Cardiac septum (tissue), 1 donor: ENCODE measurements at regions not wholly inside any gene's neighbourhood (a gene's known extent, or its start where the extent isn't known, plus 50 kb on each side); places are given as distances from the start of the nearest gene placed in this dataset.
"Not testable (repeated sequence)": the region's sequence is repeated elsewhere in the genome, so short reads cannot be mapped to it uniquely, and the experiment has no call there.

Experiments used
- DNase-seq: peaks from one replicate; pipeline ENCODE4 v3.0.0-alpha.2; 2020; ENCODE audit warnings: low spot score
- intact Hi-C: fragments of 100-400 bp; cut with DNase I; formaldehyde crosslinking; loops from one replicate; pipeline ENCODE4 v1.14.0; 2022
- donor health status: DM: no; HTN: no; CAD: no.

- intact Hi-C loops, result no loop called here
- DNase-seq, result no peak
Observed at GRCh38 chr12:84117190-84117589, 795.4 kb downstream of the SLC6A15 start.

- intact Hi-C loops, result no loop called here
- DNase-seq, result no peak
Observed at GRCh38 chr12:84113666-84114065, 798.9 kb downstream of the SLC6A15 start.

- DNase-seq, intact Hi-C loops: not testable (repeated sequence)
Observed at GRCh38 chr12:84103886-84104285, 808.7 kb downstream of the SLC6A15 start.

- DNase-seq, intact Hi-C loops: not testable (repeated sequence)
Observed at GRCh38 chr12:84101963-84102362, 810.6 kb downstream of the SLC6A15 start.

GRCh38 chr12:84099591-84099990 lies 813.0 kb downstream of the SLC6A15 start:
- DNase-seq, intact Hi-C loops: not testable (repeated sequence)

- intact Hi-C loops, result no loop called here
- no peak for DNase-seq
Observed at GRCh38 chr12:84091651-84092050, 820.9 kb downstream of the SLC6A15 start.

- DNase-seq, result no peak
- intact Hi-C loops, result no loop called here
Observed at GRCh38 chr12:84089356-84089755, 823.2 kb downstream of the SLC6A15 start.

- DNase-seq, result no peak
- intact Hi-C loops, result no loop called here
Observed at GRCh38 chr12:84085046-84085445, 827.6 kb downstream of the SLC6A15 start.

- DNase-seq, result no peak
- intact Hi-C loops, result no loop called here
Observed at GRCh38 chr12:84079626-84080025, 833.0 kb downstream of the SLC6A15 start.

- no peak for DNase-seq
- intact Hi-C loops, result no loop called here
Observed at GRCh38 chr12:84077679-84078078, 834.9 kb downstream of the SLC6A15 start.

GRCh38 chr12:84075991-84076390 lies 836.6 kb downstream of the SLC6A15 start:
- intact Hi-C loops, result no loop called here
- no peak for DNase-seq

GRCh38 chr12:84073401-84073800 lies 839.2 kb downstream of the SLC6A15 start:
- no peak for DNase-seq
- intact Hi-C loops, result no loop called here

- DNase-seq, result no peak
- intact Hi-C loops, result no loop called here
Observed at GRCh38 chr12:84072961-84073360, 839.6 kb downstream of the SLC6A15 start.

- intact Hi-C loops, result no loop called here
- DNase-seq, result no peak
Observed at GRCh38 chr12:84070292-84070691, 842.3 kb downstream of the SLC6A15 start.

GRCh38 chr12:84069699-84070098 lies 842.9 kb downstream of the SLC6A15 start:
- intact Hi-C loops, result no loop called here
- no peak for DNase-seq

GRCh38 chr12:84069198-84069597 lies 843.4 kb downstream of the SLC6A15 start:
- intact Hi-C loops, result no loop called here

GRCh38 chr12:84058136-84058535 lies 854.5 kb downstream of the SLC6A15 start:
- no peak for DNase-seq
- intact Hi-C loops, result no loop called here

More at GRCh38 chr12:84069198-84069597, 843.4 kb downstream of the SLC6A15 start:
- no peak for DNase-seq

GRCh38 chr12:84054811-84055210 lies 857.8 kb downstream of the SLC6A15 start:
- DNase-seq, result no peak
- intact Hi-C loops, result no loop called here

- DNase-seq, result no peak
- intact Hi-C loops, result no loop called here
Observed at GRCh38 chr12:84047881-84048280, 864.7 kb downstream of the SLC6A15 start.

- DNase-seq, result no peak
- intact Hi-C loops, result no loop called here
Observed at GRCh38 chr12:84046859-84047258, 865.7 kb downstream of the SLC6A15 start.

- intact Hi-C loops, result no loop called here
Observed at GRCh38 chr12:84043355-84043754, 869.2 kb downstream of the SLC6A15 start.

GRCh38 chr12:84038242-84038641 lies 874.4 kb downstream of the SLC6A15 start:
- intact Hi-C loops, result no loop called here
- no peak for DNase-seq

More at GRCh38 chr12:84043355-84043754, 869.2 kb downstream of the SLC6A15 start:
- DNase-seq, result no peak
